Inflammatory macrophage (primary cell): ENCODE measurements at regions not wholly inside any gene's neighbourhood (a gene's known extent, or its start where the extent isn't known, plus 50 kb on each side); places are given as distances from the start of the nearest gene placed in this dataset.

ENCODE experiments used
- DNase-seq, 2 donors: peaks; one replicate each; pipeline ENCODE4 v3.0.0-alpha.2; 2020 to 2022

GRCh38 chr2:136238286-136239078 is 120.5 kb upstream of the CXCR4 start:
- DNase-seq, result peak; percentile 91 to 97

- DNase-seq, result no peak
Observed at GRCh38 chr2:136236019-136236418, 118.1 kb upstream of the CXCR4 start.

DNA sequence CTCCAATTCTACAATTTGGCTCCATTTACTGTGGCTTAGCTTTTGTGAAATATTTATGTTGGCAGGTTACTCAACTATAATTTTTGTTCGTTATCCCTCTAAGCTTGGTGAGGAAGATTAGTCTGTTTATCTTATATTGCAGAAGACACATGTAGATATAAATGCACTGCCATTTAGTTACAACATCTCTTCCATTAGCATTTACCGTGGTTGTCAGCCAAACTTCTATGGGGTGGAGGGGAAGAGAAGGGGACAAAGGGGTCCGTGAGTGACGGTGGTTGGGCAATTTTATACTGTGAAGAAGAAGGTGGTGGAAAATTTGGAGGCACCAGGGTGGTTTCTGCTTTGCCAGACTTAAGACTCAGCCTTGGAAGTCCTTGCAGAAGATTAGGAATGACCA is 117.6 kb upstream of the CXCR4 start:
- DNase-seq, result no peak

DNA sequence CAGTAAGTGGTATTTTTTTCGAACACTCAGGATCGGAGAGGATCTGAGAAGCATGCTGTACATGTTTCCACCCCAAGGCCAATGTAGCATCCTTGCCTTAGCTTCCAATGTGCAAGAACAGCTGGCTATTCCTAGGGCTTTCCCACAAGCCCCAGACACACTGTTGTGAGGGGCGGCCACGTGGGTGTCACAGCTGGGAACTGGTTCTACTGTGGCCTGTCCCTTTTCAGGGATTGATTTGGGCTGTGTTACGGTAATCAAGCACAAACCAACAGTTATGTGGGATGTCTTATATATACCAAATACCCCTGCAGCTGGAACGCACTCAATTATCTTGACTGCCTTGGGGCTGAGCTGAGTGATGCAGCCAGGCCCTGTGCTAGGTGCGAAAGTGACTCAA is 116.3 kb upstream of the CXCR4 start:
- no peak for DNase-seq

DNA sequence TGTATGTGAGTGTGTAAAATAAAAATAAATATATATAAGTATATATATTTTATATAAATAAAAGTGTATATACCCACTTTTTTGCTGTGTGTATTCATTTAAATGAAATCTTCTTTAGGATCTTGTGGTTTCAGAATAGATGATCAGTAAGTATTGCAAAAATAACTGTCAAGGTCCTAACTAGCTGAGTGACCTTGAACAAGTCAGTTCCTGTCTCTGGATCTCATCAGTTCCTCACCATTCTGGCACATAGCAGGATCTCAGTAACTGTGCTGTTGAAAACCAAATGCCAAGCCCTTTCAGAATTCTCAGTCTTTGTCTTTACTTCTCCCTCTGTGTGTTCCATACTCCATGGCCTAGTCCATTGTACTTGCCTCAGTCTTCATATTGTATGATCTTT is 115.3 kb upstream of the CXCR4 start:
- DNase-seq, result peak; percentile 48 to 53

- DNase-seq, result no peak
Observed at GRCh38 chr2:136232456-136233172, 114.7 kb upstream of the CXCR4 start.

GRCh38 chr2:136230464-136230863 is 112.5 kb upstream of the CXCR4 start:
- no peak for DNase-seq

DNA sequence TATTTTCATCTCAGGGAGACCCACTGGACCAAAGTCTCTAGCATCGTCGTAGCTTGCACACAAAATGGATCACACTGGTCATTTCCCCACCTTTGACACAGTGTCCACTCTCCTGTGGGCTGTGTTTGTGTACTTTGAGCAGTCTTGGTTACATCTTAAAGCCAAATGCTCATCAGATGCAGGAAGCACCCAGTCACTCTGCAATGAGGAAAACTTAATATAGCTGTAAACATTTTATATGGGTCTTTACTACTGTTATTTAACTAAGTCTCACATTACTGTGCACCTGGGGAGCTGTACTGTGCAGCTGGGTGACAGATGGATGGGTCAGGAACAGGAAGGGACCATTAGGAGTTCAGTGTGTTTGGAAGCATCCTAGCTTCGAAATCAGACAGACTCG is 109.0 kb upstream of the CXCR4 start:
- DNase-seq, result no peak

DNA sequence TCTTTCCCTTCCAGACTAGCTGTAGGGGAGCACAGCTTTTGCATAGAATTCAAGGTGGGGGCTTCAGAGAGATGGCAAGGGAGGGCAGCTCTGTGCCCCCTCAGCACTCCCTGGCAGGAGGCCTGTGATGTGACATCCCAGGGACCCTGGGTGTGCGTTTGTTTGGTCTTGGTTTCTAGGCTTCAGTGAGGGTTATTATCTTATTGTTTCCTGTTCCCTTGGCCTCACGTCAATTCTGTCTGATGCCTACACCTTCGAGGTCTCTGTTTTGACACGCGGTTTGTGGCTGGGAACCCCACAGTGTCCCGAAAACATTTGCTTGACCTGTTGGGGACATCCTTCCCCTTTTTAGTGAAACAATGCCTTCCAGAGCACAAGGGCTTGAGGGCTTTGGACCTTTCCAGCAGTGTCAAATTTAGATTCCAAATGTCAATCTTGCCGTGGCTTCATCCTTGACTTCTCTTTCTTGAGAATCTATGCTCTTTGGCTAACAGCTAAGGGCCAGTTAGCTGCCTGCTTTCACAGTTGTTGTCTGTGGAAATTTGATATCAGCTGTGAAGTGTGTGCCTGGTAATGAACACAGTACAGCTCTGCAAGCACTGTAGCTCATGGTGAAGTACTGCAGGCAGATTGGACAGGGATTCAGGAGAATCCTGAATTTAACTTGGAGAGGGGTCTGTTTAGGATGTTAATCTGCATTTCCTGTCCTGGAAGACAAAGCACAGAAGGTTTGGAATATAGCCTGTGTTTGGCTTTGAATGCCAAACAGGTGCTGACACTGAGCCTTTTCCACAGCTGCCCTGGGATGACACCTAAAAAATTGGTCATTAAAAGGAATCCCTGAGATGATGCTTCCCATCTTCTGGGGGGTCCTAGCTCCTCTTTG is 108.2 kb upstream of the CXCR4 start:
- DNase-seq, result no peak

DNA sequence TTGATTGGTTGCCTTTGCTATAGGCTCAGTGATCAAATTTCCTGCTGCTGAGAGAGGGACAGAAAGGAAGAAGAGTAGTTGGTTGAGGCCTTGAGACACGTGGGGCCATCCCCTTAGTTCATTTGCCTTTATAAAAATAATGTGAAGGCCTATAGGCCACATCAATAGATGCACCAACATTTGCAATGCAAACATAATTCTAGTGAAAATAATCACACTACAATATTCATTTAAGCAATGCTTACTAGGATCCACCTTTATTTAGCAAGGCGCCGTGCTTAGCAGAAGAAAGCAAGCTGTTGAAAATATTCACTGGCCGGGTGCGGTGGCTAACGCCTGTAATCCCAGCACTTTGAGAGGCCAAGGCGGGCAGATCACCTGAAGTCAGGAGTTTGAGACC is 105.3 kb upstream of the CXCR4 start:
- DNase-seq, result no peak

DNA sequence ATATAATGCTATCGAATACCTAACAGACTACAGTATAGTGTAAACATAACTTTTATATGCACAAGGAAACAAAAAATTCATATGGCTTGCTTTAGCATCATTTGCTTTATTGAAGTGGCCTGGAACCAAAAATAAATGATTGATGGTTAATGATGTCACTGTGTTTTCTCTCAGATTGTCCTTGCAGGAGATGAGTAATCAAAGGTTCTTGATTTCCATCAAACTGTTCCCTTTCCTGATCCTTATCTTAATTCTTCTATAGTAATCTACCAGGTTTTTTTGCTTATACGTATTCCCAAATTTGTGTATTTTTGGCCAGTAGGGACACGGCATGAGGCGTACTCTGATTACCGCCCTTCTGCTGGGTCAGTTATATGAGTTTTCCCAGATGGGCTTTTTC is 104.9 kb upstream of the CXCR4 start:
- no peak for DNase-seq

DNA sequence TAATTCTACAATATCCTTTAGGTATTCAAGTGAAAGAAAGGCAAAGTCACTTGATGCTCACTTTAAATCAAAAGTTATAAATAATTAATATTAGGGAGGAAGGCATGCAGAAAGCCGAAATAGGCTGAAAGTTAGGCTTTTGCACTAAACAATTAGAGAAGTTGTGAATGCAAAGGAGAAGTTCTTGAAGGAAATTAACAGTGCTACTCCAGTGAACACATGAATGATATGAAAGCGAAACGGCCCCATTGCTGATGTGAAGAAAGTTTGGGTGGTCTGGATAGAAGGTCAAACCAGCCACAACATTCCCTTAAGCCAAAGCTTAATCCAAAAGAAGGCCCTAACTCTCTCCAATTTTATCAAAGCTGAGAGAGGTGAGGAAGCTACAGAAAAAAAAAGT is 103.1 kb upstream of the CXCR4 start:
- DNase-seq, result peak in 1 of 2 donors; percentile 27

DNA sequence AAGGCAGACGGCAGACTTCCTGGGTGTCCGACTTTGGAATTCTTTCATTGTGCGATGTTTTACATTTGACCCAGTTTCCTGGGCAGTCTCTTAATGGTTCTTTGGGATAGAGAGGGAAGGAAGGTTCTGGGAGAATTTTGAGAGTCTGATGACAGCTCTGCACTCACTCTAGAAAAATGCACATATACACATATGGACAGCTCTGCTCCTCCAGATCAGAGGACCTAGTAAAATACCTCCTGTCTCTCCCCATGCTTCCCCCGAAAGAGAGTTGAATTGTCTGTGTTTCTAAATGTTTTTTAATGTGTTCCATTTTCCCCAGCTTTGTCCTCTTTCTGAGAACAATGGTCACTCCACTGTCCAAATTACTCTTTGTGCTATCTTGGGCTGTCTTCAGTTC is 102.0 kb upstream of the CXCR4 start:
- no peak for DNase-seq

DNA sequence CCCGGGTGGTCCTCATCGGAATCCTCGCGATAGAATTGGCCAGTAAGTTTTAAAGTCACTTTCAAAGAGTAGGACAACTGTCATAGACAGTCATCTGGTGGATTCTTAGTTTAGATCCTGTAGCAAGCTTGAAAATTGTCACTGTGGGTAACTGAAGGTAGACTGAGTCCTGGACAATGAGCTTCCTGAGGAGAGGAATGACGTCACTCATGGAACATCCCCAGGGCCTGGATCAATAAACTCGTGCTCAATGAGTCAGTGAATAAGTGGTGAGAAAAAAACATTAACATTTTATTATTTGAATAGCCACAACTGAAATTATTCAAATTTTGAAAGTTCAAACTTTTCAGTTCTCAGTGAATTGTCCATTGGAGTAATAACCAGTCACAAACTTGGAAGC is 101.4 kb upstream of the CXCR4 start:
- no peak for DNase-seq

DNA sequence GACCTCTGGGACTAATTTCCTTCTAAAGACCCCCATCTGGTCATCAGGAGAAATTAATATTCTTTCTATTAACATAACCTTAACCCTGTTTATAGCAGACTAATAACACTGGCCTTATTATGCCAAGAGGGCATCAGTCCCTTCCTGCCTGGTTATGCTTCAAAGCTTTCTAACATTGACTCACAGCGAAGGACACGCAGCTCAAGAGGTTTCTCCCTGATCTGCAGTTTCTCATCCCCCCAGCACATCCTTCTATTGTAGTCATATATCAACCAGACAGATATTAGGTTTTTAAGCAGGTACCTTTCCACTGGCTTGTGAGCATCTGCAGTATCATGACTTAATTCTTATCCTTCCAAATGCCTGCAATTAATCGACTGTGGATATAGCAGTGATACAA is 100.0 kb upstream of the CXCR4 start:
- DNase-seq, result no peak

- DNase-seq, result peak in 1 of 2 donors; percentile 36
Observed at GRCh38 chr2:136215908-136216472, 98.0 kb upstream of the CXCR4 start.

DNA sequence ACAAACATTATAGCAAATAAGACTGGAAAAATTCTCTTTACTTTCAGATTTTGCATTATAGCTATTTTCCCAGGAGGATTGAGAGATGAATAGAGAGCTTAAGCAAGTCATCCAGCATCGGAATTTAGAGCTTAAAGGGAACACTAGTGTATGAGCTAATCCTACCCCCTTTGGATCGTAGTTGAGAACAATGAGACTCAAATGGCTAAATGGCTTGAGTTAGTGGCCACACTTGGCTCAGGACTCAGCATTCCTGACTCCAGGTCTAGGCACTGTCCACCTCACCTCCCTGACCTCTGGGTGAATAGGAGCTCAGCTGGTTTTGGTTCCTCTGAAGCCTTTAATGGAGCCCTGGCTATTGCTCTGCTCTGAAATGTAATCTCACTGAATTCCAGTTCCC is 97.5 kb upstream of the CXCR4 start:
- no peak for DNase-seq

DNA sequence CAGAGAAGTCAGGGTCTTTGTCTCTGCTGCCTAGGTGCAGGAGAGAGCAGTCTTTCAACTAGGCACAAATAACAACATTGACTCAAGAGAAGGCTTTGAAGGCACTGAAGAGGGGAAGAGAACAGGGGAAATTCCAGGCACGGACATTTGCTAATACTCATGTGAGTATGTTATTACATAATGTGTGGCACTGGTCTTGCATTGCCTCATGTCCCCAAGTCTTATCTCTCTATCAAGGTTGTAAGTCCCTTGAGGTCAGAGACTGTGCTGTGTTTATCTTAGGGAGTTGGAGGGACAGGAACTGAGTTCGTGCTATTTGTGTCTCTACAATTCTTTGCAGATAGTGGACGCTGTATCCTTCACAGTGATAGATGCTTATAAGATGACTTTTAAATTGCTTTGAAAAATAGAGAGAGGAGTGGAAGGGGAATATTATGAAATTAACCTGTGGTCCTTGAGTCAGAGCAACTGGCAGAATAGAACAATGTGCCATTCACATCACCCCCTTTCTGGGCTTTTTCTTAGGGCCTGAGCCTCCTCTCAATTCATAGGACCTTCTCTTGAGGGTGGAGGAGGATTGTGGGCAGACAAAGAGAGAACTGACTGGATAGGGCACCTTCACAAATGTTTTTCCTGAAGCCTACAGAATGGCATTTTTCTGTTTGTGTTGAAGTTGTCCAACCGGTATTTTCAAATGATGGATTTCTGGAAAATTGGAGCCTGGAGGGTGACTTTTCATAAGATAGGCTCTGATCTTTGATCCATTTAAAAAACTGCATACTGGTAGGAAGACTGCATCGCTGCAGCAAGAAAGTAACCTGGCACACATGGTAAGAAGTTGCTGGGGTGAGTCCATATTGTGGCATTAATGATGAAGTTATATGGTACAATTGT is 96.6 kb upstream of the CXCR4 start:
- peak; percentile 81 to 86 for DNase-seq

DNA sequence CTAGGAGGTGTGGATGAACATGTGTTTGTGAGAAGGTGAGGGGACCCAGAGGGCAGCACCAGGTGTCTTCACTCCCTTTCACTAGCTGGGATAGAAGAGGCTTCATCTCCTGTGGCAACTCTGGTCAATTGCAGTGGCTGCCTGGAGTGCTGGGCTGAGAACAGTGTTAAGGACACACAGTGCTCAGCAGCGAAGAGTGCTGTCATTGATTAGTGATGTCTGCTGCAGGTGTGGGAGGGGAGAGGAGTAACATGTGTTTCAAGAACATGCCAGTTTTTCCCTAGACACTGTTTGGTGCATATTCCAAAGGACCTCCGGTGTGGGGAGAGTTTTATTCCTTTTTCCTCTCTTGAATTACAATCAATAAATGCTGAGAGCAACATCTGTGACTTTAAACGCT is 95.9 kb upstream of the CXCR4 start:
- no peak for DNase-seq

- no peak for DNase-seq
Observed at GRCh38 chr2:136212426-136213378, 94.8 kb upstream of the CXCR4 start.

DNA sequence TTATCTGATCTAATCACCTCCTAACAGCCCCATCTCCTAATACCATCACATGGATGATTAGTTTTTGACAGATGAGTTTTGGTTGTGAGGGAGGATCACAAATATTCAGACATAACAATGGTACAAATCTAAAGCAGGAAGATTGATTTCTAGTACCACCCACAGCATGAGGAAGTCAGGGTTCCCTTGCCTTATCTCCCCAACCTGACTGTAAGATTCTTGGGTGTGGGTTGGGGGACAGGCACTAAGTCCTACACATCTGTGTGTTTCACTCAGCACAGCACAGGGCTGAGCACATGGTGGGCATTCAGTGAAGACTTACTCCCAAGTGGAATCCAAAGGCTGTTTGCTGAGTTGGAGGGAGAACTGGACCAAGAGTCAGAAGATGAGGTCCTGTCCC is 93.8 kb upstream of the CXCR4 start:
- peak in 1 of 2 donors; percentile 27 for DNase-seq
